PC-9 (cell line): ENCODE measurements at regions not wholly inside any gene's neighbourhood (a gene's known extent, or its start where the extent isn't known, plus 50 kb on each side); places are given as distances from the start of the nearest gene placed in this dataset.

Source experiments
- CTCF ChIP-seq: fragments of 200-600 bp; sonication (generic); conservative IDR thresholded peaks from 2 replicates; pipeline ENCODE4 v1.6.1; 2017; ENCODE audit warnings: mixed run types, antibody characterized with exemption, mild to moderate bottlenecking, moderate library complexity
- EZH2 ChIP-seq: fragments of 200-600 bp; sonication (generic); IDR thresholded peaks from 2 replicates; pipeline ENCODE4 v1.8.0; 2017; ENCODE audit warnings: antibody characterized with exemption, low read depth

GRCh38 chr4:122681568-122681967 lies 50.9 kb upstream of the BBS12 start:
- TF ChIP-seq CTCF (no peak), EZH2 (no peak)
